H9 (cell line): ENCODE measurements at regions not wholly inside any gene's neighbourhood (a gene's known extent, or its start where the extent isn't known, plus 50 kb on each side); places are given as distances from the start of the nearest gene placed in this dataset.

ENCODE experiments used
- DNase-seq: peaks from one replicate; pipeline ENCODE4 v3.0.0-alpha.2; 2017
- H2AFZ ChIP-seq: one replicate; pipeline ENCODE4 v1.6.1; 2013; ENCODE audit warnings: mild to moderate bottlenecking, low read length, control low read depth, moderate library complexity
- H2AK5ac ChIP-seq: 2 replicates; pipeline ENCODE4 v1.6.1; 2013; ENCODE audit warnings: low read length, control low read depth, mixed read lengths; ENCODE audit not compliant: insufficient read length
- H2BK120ac ChIP-seq: one replicate; pipeline ENCODE4 v1.6.1; 2013; ENCODE audit warnings: low read depth, mild to moderate bottlenecking, low read length, control low read depth, inconsistent platforms; ENCODE audit not compliant: poor library complexity, severe bottlenecking
- H2BK12ac ChIP-seq: 2 replicates; pipeline ENCODE4 v1.6.1; 2013; ENCODE audit warnings: low read length, control low read depth, mixed read lengths, low read depth; ENCODE audit not compliant: insufficient read length
- H2BK15ac ChIP-seq: 2 replicates; pipeline ENCODE4 v1.6.1; 2013; ENCODE audit warnings: low read depth, low read length, control low read depth
- H2BK20ac ChIP-seq: one replicate; pipeline ENCODE4 v1.6.1; 2013; ENCODE audit warnings: low read depth, mild to moderate bottlenecking, low read length, control low read depth, inconsistent platforms; ENCODE audit not compliant: poor library complexity, severe bottlenecking
- H2BK5ac ChIP-seq: 2 replicates; pipeline ENCODE4 v1.6.1; 2013; ENCODE audit warnings: low read length, control low read depth, mixed read lengths; ENCODE audit not compliant: insufficient read length
- H3K14ac ChIP-seq: 2 replicates; pipeline ENCODE4 v1.6.1; 2013; ENCODE audit warnings: low read length, control low read depth; ENCODE audit not compliant: insufficient read depth
- H3K18ac ChIP-seq: 2 replicates; pipeline ENCODE4 v1.6.1; 2013; ENCODE audit warnings: low read depth, mild to moderate bottlenecking, mixed read lengths, low read length, control low read depth; ENCODE audit not compliant: insufficient read length
- H3K23ac ChIP-seq: 2 replicates; pipeline ENCODE4 v1.6.1; 2013; ENCODE audit warnings: low read length, control low read depth, mixed read lengths, low read depth; ENCODE audit not compliant: insufficient read length
- H3K23me2 ChIP-seq: 2 replicates; pipeline ENCODE4 v1.6.1; 2013; ENCODE audit warnings: low read depth, mild to moderate bottlenecking, mixed read lengths, low read length, control low read depth; ENCODE audit not compliant: insufficient read length, poor library complexity, severe bottlenecking
- H3K27ac ChIP-seq: 2 replicates; pipeline ENCODE4 v1.5.1; 2013; ENCODE audit warnings: low read length, control low read depth, mixed read lengths, low read depth; ENCODE audit not compliant: insufficient read length
- H3K27me3 ChIP-seq: 2 replicates; pipeline ENCODE4 v1.6.1; 2013; ENCODE audit warnings: low read length, control low read depth, inconsistent platforms; ENCODE audit not compliant: insufficient read depth
- H3K4ac ChIP-seq: 2 replicates; pipeline ENCODE4 v1.6.1; 2013; ENCODE audit warnings: low read depth, mild to moderate bottlenecking, control low read depth, inconsistent platforms, low read length, moderate library complexity
- H3K4me1 ChIP-seq: 2 replicates; pipeline ENCODE4 v1.6.1; 2013; ENCODE audit warnings: low read length, control low read depth, inconsistent platforms; ENCODE audit not compliant: insufficient read depth
- H3K4me2 ChIP-seq: 2 replicates; pipeline ENCODE4 v1.6.1; 2013; ENCODE audit warnings: low read length, control low read depth, mixed read lengths; ENCODE audit not compliant: insufficient read length, insufficient read depth
- H3K56ac ChIP-seq: 2 replicates; pipeline ENCODE4 v1.6.1; 2013; ENCODE audit warnings: low read depth, mild to moderate bottlenecking, mixed read lengths, low read length, control low read depth; ENCODE audit not compliant: insufficient read length
- H3K79me1 ChIP-seq: 2 replicates; pipeline ENCODE4 v1.6.1; 2013; ENCODE audit warnings: low read depth, mild to moderate bottlenecking, moderate library complexity, low read length, control low read depth, inconsistent platforms; ENCODE audit not compliant: insufficient read depth, poor library complexity, severe bottlenecking
- H3K79me2 ChIP-seq: 2 replicates; pipeline ENCODE4 v1.6.1; 2013; ENCODE audit warnings: low read length, control low read depth, inconsistent platforms; ENCODE audit not compliant: insufficient read depth
- H3K9ac ChIP-seq: 2 replicates; pipeline ENCODE4 v1.6.1; 2013; ENCODE audit warnings: low read length, control low read depth, mixed read lengths; ENCODE audit not compliant: insufficient read length; ENCODE audit errors: extremely low read depth
- H3K9me3 ChIP-seq: one replicate; pipeline ENCODE4 v1.6.1; 2013; ENCODE audit warnings: low read depth, low read length, inconsistent platforms; ENCODE audit not compliant: control insufficient read depth
- H3T11ph ChIP-seq: one replicate; pipeline ENCODE4 v1.6.1; 2013; ENCODE audit warnings: mild to moderate bottlenecking, low read length, control low read depth, inconsistent platforms
- H4K20me1 ChIP-seq: one replicate; pipeline ENCODE4 v1.6.1; 2013; ENCODE audit not compliant: control insufficient read depth, insufficient read length, insufficient read depth
- H4K5ac ChIP-seq: 2 replicates; pipeline ENCODE4 v1.6.1; 2013; ENCODE audit warnings: low read depth, mild to moderate bottlenecking, mixed read lengths, low read length, control low read depth; ENCODE audit not compliant: insufficient read length
- H4K8ac ChIP-seq: replicated peaks from 2 replicates; pipeline ENCODE4 v1.6.1; 2013; ENCODE audit warnings: low read length, control low read depth, mixed read lengths, low read depth; ENCODE audit not compliant: insufficient read length
- H4K91ac ChIP-seq: 2 replicates; pipeline ENCODE4 v1.6.1; 2013; ENCODE audit warnings: low read depth, mild to moderate bottlenecking, moderate library complexity, mixed read lengths, low read length, control low read depth; ENCODE audit not compliant: insufficient read length
- H3K27ac Mint-ChIP-seq, 3 experiments: 2 replicates in 2 of 3; 3 replicates in 1 of 3; pipeline ENCODE4 v1.8.0; 2020 to 2021; ENCODE audit warnings: mixed read lengths in 3 of 3, mild to moderate bottlenecking in 1 of 3, moderate library complexity in 1 of 3
- H3K27me3 Mint-ChIP-seq: 2 replicates; pipeline ENCODE4 v1.8.0; 2021; ENCODE audit warnings: low read depth, mild to moderate bottlenecking, moderate library complexity, mixed read lengths
- H3K36me3 Mint-ChIP-seq, 3 experiments: 2 replicates in 2 of 3; 3 replicates in 1 of 3; pipeline ENCODE4 v1.8.0; 2020 to 2021; ENCODE audit warnings: low read depth in 3 of 3, mixed read lengths in 3 of 3; ENCODE audit not compliant: insufficient read depth in 1 of 3
- H3K4me1 Mint-ChIP-seq, 2 experiments: 2 replicates each; pipeline ENCODE4 v1.8.0; 2020; ENCODE audit warnings: mixed read lengths in 2 of 2
- H3K4me3 Mint-ChIP-seq, 2 experiments: 2 replicates in 1 of 2; 3 replicates in 1 of 2; pipeline ENCODE4 v1.8.0; 2020 to 2021; ENCODE audit warnings: mild to moderate bottlenecking in 2 of 2, mixed read lengths in 2 of 2, moderate library complexity in 1 of 2
- H3K9me3 Mint-ChIP-seq, 2 experiments: 2 replicates in 1 of 2; 3 replicates in 1 of 2; pipeline ENCODE4 v1.8.0; 2020; ENCODE audit warnings: mild to moderate bottlenecking in 2 of 2, mixed read lengths in 2 of 2, moderate library complexity in 1 of 2
- CTCF ChIP-seq: fragments of 200-600 bp; sonication (generic); conservative IDR thresholded peaks from 3 replicates; pipeline ENCODE4 v1.8.0; 2021; ENCODE audit warnings: antibody characterized with exemption, mild to moderate bottlenecking
- WGBS: extraction: QIAGEN DNeasy Blood & Tissue Kit; methylation state at CpG from one replicate; pipeline ENCODE4 v1.1.7; 2013; ENCODE audit warnings: missing lambda C conversion rate, low lambda C conversion rate, mixed read lengths; ENCODE audit not compliant: insufficient read length; ENCODE audit errors: extremely low coverage; 5-methylcytosine and 5-hydroxymethylcytosine counted together

- Histone ChIP-seq H3K9me3 (no peaks in the 10 kb centered on the region), H2BK120ac (no peak overlapping the region), H3K4me1 (no peaks in the 10 kb centered on the region), H4K8ac (no peak overlapping the region), H2BK5ac (no peak overlapping the region), H3K4ac (no peak overlapping the region), H4K5ac (no peak overlapping the region), H3K23ac (no peak overlapping the region), H3K18ac (no peak overlapping the region), H3K79me1 (no peaks in the 10 kb centered on the region), H2BK15ac (no peak overlapping the region), H3K56ac (no peak overlapping the region), H2BK12ac (no peak overlapping the region), H4K91ac (no peak overlapping the region), H3K27ac (no peak overlapping the region), H3K9ac (no peak overlapping the region), H3K4me2 (no peak overlapping the region), H4K20me1 (no peaks in the 10 kb centered on the region), H3K14ac (no peak overlapping the region), H3K27me3 (no peaks in the 10 kb centered on the region), H3K23me2 (no peaks in the 10 kb centered on the region), H3K79me2 (no peaks in the 10 kb centered on the region), H2AK5ac (no peak overlapping the region), H2BK20ac (no peak overlapping the region), H2AFZ (no peak overlapping the region), H3T11ph (no peak overlapping the region)
- no peak for TF ChIP-seq CTCF
- H3K9me3 Mint-ChIP-seq, result peaks cover 3 to 7% of the 10 kb centered on the region in 2 experiments; a peak in 3 of 5 replicates
- H3K4me3 Mint-ChIP-seq, result no peak overlapping the region
- DNase-seq, result no peak
- H3K4me1 Mint-ChIP-seq, result no peaks in the 10 kb centered on the region
- no peaks in the 10 kb centered on the region; a peak in 1 of 7 replicates for H3K36me3 Mint-ChIP-seq
- no CpG with 5 or more reads among the region's 1 CpG for WGBS
- H3K27ac Mint-ChIP-seq, result no peak overlapping the region
- no peaks in the 10 kb centered on the region for H3K27me3 Mint-ChIP-seq
Measured at GRCh38 chr15:97567411-97567810, 393.1 kb upstream of the ARRDC4 start.
